ENCODE measurements at regions not wholly inside any gene's neighbourhood (a gene's known extent, or its start where the extent isn't known, plus 50 kb on each side); places are given as distances from the start of the nearest gene placed in this dataset.

DNA sequence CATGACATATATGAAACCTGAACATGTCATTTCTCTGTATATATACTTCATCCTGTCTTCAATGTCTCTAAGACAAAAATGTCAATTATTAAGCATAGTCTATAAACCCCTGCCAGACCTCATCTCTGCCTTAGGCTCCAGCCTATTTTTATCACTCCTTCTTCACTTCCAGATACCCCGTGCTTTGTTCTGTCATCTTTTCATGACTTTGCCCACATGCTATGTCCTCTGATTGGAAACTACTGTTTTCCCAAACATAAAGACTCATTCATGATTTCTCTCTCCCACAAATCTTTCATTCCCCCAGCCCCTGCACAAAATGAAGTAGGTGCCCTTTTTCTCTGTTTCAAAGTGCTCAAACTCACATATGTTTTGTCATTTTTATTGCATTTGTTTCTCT lies 1503.9 kb downstream of the DPP10 start:
- WGBS, 2 experiments (ENCODE audit: extremely low coverage in 1 of 2, insufficient coverage in 1 of 2, insufficient read length in 1 of 2, insufficient replicate concordance in 2 of 2, low coverage in 1 of 2, low lambda C conversion rate in 2 of 2, missing lambda C conversion rate in 1 of 2) = 95% methylated on average over 1 of the region's 1 CpG; no CpG with 5 or more reads in 1 of the 2 experiments
- H2AK5ac ChIP-seq (ENCODE audit: low read depth, low read length) = no peak overlapping the region
- POLR2A ChIA-PET (ENCODE audit: partially characterized antibody) = no interaction called here

More for the DNA sequence above, 1503.9 kb downstream of the DPP10 start:
- Histone ChIP-seq H4K5ac (ENCODE audit: insufficient read length, low read depth, low read length) (no peak overlapping the region), H3K23ac (ENCODE audit: insufficient read length) (no peak overlapping the region), H3K79me1 (ENCODE audit: low read depth, low read length) (no peaks in the 10 kb centered on the region), H4K8ac (ENCODE audit: extremely low read depth, insufficient read depth, low read length) (no peak overlapping the region), H3K4me3 (ENCODE audit: extremely low read depth in 1 of 4, insufficient read depth in 2 of 4, low read depth in 3 of 4, low read length in 4 of 4) (no peak overlapping the region), H3K56ac (replicated peaks; ENCODE audit: insufficient read length, low read depth, low read length) (no peak overlapping the region), H3K14ac (ENCODE audit: insufficient read length) (no peak overlapping the region), H4K20me1 (replicated peaks in 1 of 2; ENCODE audit: control insufficient read depth in 1 of 2, insufficient read depth in 2 of 2, low read length in 2 of 2) (no peaks in the 10 kb centered on the region), H2BK5ac (ENCODE audit: low read depth, low read length) (no peak overlapping the region), H3K9ac (replicated peaks in 1 of 4; ENCODE audit: extremely low read depth in 1 of 4, low read depth in 3 of 4, low read length in 3 of 4) (no peak overlapping the region), H3K27me3 (replicated peaks in 1 of 4; ENCODE audit: control insufficient read depth in 3 of 4, extremely low read depth in 1 of 4, insufficient read depth in 3 of 4, low read length in 3 of 4) (no peaks in the 10 kb centered on the region), H3K18ac (ENCODE audit: extremely low read depth, low read length) (no peak overlapping the region), H2AFZ (ENCODE audit: low read length) (no peak overlapping the region), H3K36me3 (ENCODE audit: control insufficient read depth in 2 of 4, insufficient read depth in 4 of 4, low read length in 3 of 4) (no peaks in the 10 kb centered on the region), H2BK12ac (ENCODE audit: low read depth, low read length) (no peak overlapping the region), H3K4me1 (replicated peaks in 1 of 4; ENCODE audit: control insufficient read depth in 3 of 4, insufficient read depth in 4 of 4, low read length in 3 of 4) (no peaks in the 10 kb centered on the region), H2BK15ac (ENCODE audit: low read length) (no peak overlapping the region), H2BK120ac (replicated peaks; ENCODE audit: low read depth, low read length) (no peak overlapping the region), H3K4ac (replicated peaks; ENCODE audit: insufficient read length, low read depth, low read length) (no peak overlapping the region), H3K9me3 (ENCODE audit: insufficient read depth in 2 of 2, low read depth in 1 of 2, low read length in 1 of 2) (no peaks in the 10 kb centered on the region), H3K23me2 (ENCODE audit: low read depth, low read length) (no peaks in the 10 kb centered on the region), H3K27ac (ENCODE audit: low read depth, low read length) (no peak overlapping the region), H3K4me2 (ENCODE audit: insufficient read depth in 1 of 2, low read depth in 2 of 2, low read length in 2 of 2) (no peak overlapping the region), H4K91ac (replicated peaks; ENCODE audit: insufficient read length, low read length) (no peak overlapping the region), H2BK20ac (ENCODE audit: low read length) (no peak overlapping the region), H3K79me2 (ENCODE audit: control insufficient read depth in 1 of 2, insufficient read depth in 2 of 2, low read length in 2 of 2) (no peaks in the 10 kb centered on the region)
- FAIRE-seq = no peak
- CTCF ChIA-PET (ENCODE audit: partially characterized antibody) = no interaction called here
- TF ChIP-seq POLR2A (IDR thresholded peaks at IDR 0.05; ENCODE audit: control extremely low read depth in 1 of 2, low read depth in 2 of 2, low read length in 2 of 2) (no peak), SRF (IDR thresholded peaks at IDR 0.05; ENCODE audit: low read depth, low read length) (no peak), TBP (IDR thresholded peaks at IDR 0.05; ENCODE audit: low read depth, low read length) (no peak), RNF2 (IDR thresholded peaks at IDR 0.05; ENCODE audit: borderline replicate concordance, low read depth, low read length, missing control alignments, poor library complexity, severe bottlenecking) (no peak), CBX8 (IDR thresholded peaks at IDR 0.05; ENCODE audit: borderline replicate concordance, low read depth, low read length) (no peak), RBBP5 (IDR thresholded peaks at IDR 0.05; ENCODE audit: borderline replicate concordance, low read depth, low read length) (no peak), SP4 (IDR thresholded peaks at IDR 0.05; ENCODE audit: low read length) (no peak), TAF7 (optimal IDR thresholded peaks at IDR 0.05; ENCODE audit: borderline replicate concordance, low read depth, low read length) (no peak), HDAC6 (IDR thresholded peaks at IDR 0.05; ENCODE audit: low read depth, low read length) (no peak), BCL11A (IDR thresholded peaks at IDR 0.05; ENCODE audit: low read depth in 2 of 2, low read length in 2 of 2) (no peak), ZNF274 (IDR thresholded peaks at IDR 0.05; ENCODE audit: borderline replicate concordance, extremely low read depth, low read length) (no peak), SP1 (IDR thresholded peaks at IDR 0.05; ENCODE audit: low read depth, low read length) (no peak)
- TF ChIP-seq, protein P1, sequence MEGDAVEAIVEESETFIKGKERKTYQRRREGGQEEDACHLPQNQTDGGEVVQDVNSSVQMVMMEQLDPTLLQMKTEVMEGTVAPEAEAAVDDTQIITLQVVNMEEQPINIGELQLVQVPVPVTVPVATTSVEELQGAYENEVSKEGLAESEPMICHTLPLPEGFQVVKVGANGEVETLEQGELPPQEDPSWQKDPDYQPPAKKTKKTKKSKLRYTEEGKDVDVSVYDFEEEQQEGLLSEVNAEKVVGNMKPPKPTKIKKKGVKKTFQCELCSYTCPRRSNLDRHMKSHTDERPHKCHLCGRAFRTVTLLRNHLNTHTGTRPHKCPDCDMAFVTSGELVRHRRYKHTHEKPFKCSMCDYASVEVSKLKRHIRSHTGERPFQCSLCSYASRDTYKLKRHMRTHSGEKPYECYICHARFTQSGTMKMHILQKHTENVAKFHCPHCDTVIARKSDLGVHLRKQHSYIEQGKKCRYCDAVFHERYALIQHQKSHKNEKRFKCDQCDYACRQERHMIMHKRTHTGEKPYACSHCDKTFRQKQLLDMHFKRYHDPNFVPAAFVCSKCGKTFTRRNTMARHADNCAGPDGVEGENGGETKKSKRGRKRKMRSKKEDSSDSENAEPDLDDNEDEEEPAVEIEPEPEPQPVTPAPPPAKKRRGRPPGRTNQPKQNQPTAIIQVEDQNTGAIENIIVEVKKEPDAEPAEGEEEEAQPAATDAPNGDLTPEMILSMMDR (IDR thresholded peaks at IDR 0.05; ENCODE audit: control extremely low read depth in 1 of 3, insufficient read depth in 1 of 3, low read depth in 1 of 3, low read length in 3 of 3) = no peak
- no peak for DNase-seq (ENCODE audit: low read depth in 1 of 2, low spot score in 2 of 2)

All from H1 (cell line).